HG02840 (cell line): ENCODE measurements at regions not wholly inside any gene's neighbourhood (a gene's known extent, or its start where the extent isn't known, plus 50 kb on each side); places are given as distances from the start of the nearest gene placed in this dataset.

Source experiments
- ATAC-seq: cut with Tn5 transposase; IDR thresholded peaks from one replicate; pipeline ENCODE4 v1.9.1; 2021; ENCODE audit warnings: mild to moderate bottlenecking, moderate library complexity, moderate number of reproducible peaks; ENCODE audit not compliant: unreplicated experiment, low FRiP score

DNA sequence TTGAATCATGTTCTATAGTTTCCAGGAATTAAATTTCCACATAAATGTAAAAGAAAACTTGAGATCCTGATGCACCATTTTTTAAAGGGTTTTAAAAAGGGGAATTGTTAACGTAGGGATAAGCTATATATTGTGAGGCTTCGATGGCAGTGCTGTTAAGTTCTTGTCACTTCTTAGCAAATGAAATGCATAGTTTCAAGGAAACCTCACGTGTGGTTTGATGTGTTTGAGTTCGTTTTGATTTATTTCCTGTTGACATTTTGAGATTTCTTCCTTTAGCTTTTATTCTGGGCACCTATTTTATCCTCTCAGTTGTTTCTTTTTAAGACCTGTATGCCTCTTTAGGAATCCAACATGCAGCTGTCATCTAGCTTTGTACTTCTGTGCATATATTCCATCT lies 301.0 kb downstream of the DOCK8 start:
- no peak for ATAC-seq

DNA sequence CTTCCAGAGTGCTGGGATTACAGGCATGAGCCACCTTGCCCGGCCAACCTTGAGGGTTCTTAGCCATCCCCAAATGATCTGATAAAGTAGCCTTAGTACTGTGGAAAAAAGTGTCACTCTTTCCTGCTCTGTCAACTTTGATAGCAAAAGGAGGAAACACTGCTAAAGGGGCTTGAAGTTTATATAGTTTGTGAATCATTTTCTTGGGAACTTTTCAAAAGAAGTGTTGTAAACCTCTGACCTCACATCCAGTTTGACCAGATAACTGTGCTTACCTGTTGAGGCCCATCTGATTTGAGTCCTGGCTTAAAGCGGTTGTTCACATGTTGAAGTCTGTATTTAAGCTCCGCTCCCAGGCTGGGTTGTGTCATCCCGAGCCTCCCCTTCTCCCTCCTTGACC lies 303.3 kb downstream of the DOCK8 start:
- no peak for ATAC-seq

DNA sequence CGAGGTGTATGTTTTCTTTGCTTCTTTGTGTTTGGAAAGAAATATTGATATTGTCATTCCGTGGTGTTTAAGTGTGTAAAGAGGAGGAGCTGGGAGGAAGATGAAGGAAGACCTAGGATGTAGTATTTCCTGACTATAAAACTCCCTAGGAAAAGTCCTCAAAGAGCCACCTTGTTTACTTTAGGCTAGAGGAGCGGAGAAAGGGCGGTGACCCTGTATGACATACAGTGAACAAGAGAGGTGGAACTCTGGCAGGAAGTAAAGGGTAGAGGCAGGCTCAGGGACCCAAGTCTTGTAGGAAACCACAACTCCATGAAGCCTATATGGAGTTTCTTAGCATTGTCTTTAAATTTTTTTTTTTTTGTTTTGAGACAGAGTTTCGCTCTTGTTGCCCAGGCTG lies 303.9 kb downstream of the DOCK8 start:
- no peak for ATAC-seq

DNA sequence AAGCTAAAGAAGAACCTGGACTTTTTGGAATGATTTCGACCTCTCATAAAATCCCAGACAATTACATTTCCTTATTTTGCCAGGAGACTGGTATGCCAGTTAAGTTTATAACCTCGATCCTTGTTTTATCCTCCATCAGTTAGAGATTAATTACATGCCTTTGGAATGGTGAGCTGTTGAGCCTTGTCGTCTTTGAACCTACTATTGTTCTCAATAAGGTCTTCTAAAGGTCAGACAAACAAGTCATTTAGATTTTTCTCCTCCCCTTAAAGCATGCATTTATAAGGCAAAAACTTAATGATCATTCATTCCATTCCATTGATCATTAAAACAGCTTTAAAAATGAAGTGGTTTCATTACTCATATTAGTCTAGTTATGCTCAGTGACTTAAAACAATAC lies 304.9 kb downstream of the DOCK8 start:
- ATAC-seq, result no peak

DNA sequence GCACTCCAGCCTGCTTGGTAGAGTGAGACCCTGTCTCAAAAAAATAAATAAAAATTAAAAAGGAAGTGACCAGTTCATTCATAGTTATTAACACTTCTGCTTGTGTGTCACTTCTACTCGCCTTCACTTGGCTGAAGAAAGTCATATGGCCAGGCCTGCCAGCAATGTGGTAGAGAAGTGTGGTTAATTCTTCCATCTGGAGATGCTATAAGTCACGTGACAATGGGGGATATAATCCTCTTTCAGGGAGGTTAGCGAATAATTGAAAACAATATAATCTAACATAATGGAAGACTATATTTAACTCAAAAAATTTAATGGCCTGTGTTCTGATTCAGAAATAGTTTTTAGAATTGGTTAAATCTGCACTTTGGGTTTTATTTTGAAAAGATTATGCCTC lies 305.6 kb downstream of the DOCK8 start:
- ATAC-seq, result no peak

DNA sequence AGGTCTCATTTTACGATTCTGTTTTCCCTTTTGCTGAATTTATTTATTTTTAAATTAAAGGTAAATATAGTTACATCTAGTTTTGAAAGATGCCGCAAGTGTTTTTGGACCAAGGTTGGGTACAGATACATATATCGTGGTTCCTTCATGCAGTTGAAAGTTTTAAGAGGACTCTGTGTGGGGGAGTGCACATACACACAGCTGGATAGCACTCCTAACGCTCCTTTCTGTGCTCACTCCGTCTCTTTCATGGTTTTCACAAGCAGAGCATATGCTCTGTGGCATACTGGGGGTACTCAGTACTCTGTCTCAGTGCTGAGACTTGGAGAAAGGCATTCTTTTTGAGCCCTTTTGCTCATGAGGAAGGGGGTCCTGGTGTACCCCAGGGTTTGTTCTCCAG lies 307.5 kb downstream of the DOCK8 start:
- no peak for ATAC-seq

DNA sequence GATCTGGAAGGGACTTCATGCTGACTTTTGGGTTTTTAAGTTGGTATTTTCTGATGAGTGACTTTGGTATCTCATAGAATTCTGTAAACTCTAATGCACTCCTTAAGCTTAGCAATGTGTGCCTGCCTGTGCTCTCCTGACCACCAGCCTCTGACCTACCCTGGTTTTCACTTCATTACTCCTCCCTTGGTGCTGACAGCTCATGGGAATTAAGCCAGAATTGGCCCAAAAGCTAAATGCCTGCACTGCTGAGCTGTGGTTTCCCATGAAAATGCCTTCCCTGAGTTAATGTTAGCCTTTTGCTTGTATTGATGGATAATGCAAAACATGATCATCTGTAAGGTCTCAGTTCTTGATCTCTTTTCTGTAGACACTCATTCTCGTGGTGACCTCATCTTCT lies 308.0 kb downstream of the DOCK8 start:
- no peak for ATAC-seq

DNA sequence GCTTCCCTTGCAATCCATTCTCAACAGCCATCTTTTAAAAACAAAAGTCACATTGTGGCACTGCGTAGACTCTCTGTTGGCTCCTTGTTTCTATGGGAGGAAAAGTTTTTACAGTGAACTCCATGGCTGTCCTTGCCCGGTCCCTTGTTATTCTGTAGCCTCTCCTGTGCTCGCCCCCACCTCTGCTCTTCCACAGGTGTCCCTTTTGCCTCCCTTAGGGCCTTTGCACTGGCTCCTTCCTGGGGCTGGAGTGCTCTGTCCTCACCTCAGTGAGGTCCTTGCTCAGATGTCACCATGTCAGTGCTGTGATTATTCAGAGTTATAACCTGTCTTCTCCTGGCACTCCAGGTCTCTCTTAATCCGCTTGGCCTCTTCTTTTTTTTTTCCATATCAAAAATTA lies 308.8 kb downstream of the DOCK8 start:
- ATAC-seq, result no peak

DNA sequence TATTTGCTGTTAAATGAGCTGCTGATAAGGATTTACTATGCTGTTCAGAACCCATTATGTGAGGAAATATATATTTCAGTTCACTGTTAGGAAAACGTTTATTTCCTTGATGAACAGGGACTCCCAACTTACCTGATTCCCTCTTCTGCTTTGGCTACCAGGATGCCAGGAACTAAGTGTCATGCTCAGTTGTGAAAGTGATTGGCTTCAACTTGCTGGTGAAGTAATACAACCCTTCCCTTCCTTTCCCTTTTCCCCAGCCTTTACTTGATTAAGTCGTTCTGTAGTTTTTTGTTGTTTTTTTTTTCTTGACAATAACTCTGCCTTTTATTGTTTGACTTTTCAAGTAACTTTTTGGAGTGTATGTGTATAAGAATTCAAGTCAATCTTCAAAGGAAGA lies 309.3 kb downstream of the DOCK8 start:
- no peak for ATAC-seq

DNA sequence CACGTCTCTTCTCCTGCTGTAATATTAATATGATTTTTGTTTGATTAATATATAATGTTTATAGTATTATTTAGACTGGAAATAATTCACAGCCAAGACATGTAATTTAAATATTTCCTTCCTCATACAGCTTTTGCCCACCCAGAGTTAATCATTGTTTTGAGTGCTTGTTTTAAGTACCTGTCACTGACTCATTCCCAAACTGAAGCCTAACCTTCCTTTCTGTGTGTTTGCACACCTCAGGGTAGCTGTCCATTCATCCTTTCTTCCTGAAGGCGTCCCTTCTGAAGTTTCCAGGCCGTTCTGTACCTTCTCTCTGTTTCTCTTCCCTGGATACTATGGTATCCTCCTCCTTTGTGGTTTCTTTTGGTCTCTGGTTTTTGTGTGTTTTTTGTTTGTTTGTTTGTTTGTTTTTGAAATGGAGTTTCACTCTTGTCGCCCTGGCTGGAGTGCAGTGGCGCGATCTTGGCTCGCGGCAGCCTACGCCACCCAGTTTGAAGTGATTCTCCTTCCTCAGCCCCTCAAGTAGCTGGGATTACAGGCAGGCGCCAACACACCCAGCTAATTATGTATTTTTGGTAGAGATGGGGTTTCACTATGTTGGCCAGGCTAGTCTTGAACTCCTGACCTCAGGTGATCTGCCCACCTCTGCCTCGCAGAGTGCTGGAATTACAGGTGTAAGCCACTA lies 312.4 kb downstream of the DOCK8 start:
- ATAC-seq, result no peak

DNA sequence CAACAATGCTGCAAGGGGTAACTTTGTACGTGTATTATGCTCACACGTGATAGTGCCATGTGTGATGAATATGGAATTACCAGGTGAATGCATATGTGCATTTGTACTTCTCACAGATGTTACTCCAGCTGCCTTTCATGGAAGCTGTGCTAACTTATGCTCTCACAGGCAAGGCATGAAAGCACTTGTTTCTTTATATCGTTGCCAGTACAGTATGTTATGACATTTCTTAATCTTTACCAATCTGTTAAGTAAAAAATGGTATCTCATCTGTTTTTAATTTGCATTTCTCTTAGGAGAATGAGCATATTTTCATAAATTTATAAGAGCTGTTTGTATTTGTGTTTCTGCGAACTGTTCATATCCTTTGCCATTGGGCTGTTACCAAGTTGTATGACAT lies 311.8 kb upstream of the DMRT1 start:
- no peak for ATAC-seq

DNA sequence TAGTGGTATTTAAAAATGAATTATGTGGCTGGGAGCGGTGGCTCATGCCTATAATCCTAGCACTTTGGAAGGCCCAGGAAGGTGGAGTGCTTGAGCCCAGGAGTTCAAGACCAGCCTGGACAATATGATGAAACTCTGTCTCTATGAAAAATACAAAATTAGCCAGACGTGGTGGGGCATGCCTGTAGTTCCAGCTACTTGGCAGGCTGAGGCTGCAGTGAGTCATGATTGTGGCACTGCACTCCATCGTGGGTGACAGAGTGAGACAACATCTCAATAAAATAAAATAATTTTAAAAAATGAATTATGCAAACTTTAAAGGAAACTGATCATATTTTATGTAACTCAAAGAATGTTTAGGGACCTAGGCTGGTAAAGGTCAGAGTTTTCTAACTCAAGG lies 310.8 kb upstream of the DMRT1 start:
- no peak for ATAC-seq

DNA sequence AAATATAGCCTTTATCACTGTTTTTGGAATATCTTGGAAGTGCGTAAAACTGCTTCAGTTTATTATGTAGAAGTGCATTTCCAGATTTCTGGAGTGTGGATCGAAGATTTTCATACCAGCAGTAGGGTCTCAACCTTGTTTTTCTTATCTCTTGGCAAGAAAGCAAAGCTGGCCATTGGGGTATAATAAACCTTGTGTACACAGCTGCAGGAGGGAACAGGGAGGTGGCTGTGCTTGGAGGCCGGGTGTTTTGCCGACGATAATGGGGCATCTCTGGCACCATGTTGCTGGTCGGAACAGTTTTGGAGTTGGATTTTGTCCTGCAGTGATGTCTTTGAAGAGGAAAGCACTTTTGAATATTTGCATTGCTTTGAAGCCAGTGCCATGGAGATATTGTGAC lies 308.8 kb upstream of the DMRT1 start:
- ATAC-seq, result no peak

DNA sequence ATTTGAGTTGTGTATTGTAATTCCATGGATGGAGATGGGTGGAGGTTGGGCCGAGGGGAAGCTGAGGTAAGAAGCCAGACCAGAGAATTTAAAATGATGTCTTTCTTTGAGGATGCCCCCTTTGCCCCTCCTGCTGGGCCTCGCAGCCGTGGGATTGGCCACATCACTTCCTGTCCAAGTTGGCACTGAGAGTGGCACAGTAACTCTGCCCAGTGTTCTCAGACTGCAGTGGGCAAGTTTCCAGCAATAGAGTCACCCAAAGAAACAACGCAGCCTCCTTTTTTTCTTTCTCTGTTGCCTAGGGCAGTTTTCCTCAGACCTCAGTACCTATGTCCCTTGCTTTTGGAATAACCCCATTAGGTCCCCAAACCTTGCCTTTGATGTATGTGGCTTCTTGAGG lies 306.6 kb upstream of the DMRT1 start:
- no peak for ATAC-seq

DNA sequence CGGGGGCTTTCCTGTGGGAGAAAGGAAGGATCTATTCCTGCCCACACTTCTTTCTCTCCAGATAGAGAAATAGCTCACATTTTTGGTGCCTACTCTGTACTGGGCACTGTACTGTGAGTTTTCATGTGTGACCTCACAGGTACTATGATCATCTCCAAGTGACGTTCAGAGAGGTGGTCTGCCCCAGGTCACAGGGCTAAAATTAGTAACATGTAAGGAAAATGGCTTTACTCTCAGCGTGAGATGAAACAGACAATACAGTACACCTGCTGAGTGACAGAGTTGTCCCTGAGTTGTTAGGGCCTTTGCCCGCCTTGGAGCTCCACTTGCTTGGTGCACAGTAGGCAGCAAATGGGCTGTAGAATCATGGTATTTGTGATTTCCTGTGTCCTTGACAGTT lies 306.1 kb upstream of the DMRT1 start:
- ATAC-seq, result no peak

DNA sequence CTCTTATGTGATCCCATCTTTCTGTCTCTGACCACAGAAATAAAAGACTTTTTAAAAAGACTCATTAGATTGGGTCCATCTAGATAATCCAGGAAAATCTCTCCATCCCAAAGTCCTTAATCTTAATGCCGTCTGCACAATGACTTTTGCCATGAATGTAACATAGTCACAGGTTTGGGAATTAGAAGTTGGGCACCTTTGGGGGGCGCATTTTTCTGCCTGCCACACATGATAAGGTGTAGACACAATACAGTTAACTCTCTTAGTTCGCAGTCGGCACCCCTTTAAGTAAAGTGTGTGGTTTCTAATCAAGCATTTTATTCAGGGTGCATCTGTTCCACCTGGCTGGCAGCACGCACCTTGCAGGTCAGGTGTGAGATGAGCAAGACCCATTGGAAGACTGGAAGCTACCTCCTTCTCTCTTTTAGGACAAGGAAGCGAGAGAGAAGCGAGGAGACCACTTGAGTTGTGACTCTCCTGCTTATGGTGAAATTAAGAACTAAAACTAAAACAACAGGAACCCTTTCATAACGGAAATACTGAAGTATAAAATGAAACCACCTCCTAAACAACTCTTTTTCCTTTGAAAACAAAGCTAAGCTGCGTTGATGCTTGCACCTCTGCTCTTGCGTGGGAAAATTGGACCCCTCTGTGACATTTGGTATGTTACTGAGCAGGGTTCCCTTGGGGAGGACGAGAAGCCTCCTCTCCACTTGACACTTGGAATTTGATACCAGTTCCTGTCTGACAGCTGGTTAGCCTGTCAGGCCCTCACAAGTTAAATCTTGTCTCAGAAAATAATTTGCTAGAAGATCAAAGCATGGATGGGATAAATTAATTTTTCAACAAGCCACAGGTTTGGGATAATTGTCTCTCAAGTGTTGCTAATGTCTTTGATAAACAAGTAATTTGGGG lies 304.6 kb upstream of the DMRT1 start:
- no peak for ATAC-seq

DNA sequence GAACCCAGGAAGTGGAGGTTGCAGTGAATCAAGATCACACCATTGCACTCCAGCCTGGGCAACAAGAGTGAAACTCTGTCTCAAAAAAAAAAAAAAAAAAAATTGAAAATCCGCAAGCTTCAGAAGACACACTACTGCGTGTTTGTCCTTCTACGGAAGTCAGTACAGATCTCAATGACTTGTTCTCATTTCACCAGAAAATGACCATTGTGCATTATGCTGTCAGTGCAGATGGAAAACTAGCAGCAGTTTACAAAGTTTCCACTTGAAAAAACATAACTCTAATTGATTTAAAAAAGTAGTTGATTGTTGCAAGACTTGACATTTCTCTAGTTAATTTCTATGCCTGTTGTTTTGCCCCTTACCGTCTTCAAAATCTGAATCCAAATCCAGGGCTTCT lies 298.0 kb upstream of the DMRT1 start:
- ATAC-seq, result no peak

DNA sequence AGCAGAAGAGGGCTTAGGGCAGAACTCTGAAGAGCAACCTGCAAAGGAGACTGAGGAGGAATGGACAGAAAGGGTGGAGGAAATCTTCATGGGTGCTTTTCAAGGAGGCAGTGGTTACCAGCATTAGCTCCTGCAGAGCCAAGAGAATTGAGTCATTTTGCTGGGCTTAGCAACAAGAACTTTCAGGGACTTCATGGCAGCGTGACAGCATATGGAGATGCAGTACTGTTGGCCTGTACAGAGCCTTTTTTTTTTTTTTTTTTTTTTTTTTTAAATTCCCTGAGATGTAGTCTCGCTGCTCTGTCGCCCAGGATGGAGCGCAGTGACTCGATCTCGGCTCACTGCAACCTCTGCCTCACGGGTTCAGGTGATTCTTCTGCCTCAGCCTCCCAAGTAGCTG lies 296.0 kb upstream of the DMRT1 start:
- no peak for ATAC-seq

DNA sequence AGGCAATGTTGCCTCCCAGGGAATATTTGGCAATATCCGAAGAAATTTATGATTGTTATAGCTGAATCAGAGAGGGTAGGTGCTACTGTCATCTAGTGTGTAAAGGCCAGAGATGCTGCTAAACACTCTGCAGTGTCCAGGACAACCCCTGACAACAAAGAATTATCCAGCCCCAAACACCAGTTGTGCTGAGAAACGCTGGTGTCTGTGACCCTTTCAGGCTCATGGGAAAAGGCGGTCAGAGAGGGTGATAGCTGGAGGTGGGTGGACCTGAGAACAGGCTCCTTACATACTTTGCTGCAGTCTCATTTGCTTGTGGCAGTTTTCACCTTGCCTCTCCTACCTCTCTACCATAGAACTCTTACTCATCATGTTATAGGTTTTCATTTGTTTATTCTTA lies 295.3 kb upstream of the DMRT1 start:
- ATAC-seq, result no peak

DNA sequence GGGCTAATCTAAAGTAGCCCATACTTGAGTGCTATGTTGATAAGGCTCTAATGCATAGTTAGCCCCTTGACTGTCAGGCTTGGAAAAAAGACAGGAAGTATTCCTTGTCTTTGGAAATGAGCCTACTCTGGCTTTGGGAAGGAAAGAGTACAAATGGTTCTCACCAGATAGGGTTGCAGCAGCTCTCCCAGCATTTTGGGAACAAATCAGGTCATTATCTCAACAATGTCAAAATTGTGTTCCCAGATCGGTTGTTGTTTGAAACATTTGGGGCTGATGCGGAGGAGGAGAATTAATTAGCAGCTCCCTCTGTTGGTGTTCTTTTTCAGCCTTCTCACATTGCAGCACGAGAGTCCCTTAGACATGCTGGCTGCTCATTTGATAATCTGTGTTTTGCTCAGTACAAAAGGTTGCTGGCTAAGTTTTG lies 294.7 kb upstream of the DMRT1 start:
- no peak for ATAC-seq

DNA sequence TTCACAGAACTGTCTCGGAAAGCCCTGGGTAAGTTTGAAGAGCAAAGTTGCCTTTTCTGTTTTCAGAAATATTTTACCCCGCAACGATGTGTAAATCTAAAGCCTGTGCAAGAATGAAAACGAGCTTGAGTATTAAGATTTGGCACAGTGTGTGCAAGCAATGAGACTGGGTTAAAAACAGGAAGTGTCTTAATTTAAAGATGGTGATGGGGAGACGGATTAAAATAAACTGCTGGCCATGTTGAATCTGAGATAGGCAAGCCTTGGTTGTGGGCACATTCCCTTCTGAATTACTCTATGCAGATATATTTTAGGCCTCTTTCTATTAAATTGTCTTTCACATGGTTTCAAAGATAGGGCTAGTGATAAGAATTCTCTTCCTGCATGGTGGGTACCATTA lies 294.2 kb upstream of the DMRT1 start:
- no peak for ATAC-seq

DNA sequence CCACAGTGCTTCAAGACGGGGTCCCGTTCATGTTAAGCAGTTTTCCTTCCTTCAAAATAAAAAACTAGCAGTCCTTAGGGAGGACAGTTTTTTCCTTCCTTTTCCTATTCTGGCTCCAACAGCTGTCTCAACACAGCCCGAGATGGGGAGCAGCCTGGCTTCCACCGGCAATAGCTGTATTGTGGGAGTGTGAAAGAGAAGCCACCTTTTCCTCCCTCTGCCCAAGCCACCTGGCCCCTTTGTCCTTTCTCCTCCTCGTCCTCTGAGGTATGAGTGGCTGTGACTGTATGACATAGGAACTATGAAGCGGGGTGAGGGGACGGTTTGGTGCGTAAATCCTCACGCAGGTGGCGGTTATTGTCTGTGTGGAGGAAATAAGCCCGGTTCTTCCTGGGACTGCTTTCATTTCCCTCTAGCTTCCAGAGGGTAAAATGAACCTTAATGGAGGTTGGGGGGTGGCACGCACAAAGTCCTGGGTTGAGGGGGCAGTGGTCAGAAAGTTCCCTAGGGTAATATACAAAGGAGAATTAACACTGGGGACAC lies 292.0 kb upstream of the DMRT1 start:
- no peak for ATAC-seq
